MCF 10A (cell line): ENCODE measurements at regions not wholly inside any gene's neighbourhood (a gene's known extent, or its start where the extent isn't known, plus 50 kb on each side); places are given as distances from the start of the nearest gene placed in this dataset.

Experiments used
- BruUV-seq: library from RNA; stranded (reverse); fragments of 400-500 nt; replicated peaks from 2 replicates; lab custom pipeline; 2021; lab: Mats Ljungman, UMichigan
- CTCF ChIA-PET: fragments of 300-600 bp; sonication (Branson Sonifier 250); formaldehyde crosslinking; extraction: SDS; loops from one replicate; lab custom pipeline; 2021; ENCODE audit warnings: antibody characterized with exemption, inconsistent platforms; lab: Yijun Ruan, JAX
- POLR2A ChIA-PET: fragments of 300-600, 350-650 bp; sonication (Branson Sonifier 250); formaldehyde crosslinking; extraction: SDS; loops from one replicate; lab custom pipeline; 2020; ENCODE audit warnings: antibody characterized with exemption, inconsistent platforms; lab: Yijun Ruan, JAX
- DNase-seq: peaks from one replicate; pipeline ENCODE4 v3.0.0-alpha.2; 2018; ENCODE audit not compliant: unreplicated experiment
- H3K27ac Mint-ChIP-seq: one replicate; pipeline ENCODE4 v1.8.0; 2022; ENCODE audit warnings: mild to moderate bottlenecking, low read depth, mixed read lengths; ENCODE audit not compliant: unreplicated experiment
- H3K27me3 Mint-ChIP-seq: one replicate; pipeline ENCODE4 v1.8.0; 2022; ENCODE audit warnings: mixed read lengths; ENCODE audit not compliant: insufficient read depth, unreplicated experiment
- H3K36me3 Mint-ChIP-seq: one replicate; pipeline ENCODE4 v1.8.0; 2022; ENCODE audit warnings: mild to moderate bottlenecking, moderate library complexity, mixed read lengths; ENCODE audit not compliant: insufficient read depth, unreplicated experiment
- H3K4me1 Mint-ChIP-seq: one replicate; pipeline ENCODE4 v1.8.0; 2022; ENCODE audit warnings: mixed read lengths; ENCODE audit not compliant: insufficient read depth, unreplicated experiment
- H3K4me3 Mint-ChIP-seq: one replicate; pipeline ENCODE4 v1.8.0; 2022; ENCODE audit warnings: mild to moderate bottlenecking, moderate library complexity, mixed read lengths; ENCODE audit not compliant: unreplicated experiment
- H3K9me3 Mint-ChIP-seq: one replicate; pipeline ENCODE4 v1.8.0; 2022; ENCODE audit warnings: mixed read lengths; ENCODE audit not compliant: unreplicated experiment
- CTCF ChIP-seq: fragments of 200-600 bp; IDR thresholded peaks from one replicate; pipeline ENCODE4 v1.8.0; 2022; ENCODE audit warnings: antibody characterized with exemption, mild to moderate bottlenecking; ENCODE audit not compliant: unreplicated experiment
- intact Hi-C: fragments of 100-400 bp; cut with micrococcal nuclease; formaldehyde crosslinking; loops from 2 replicates; pipeline ENCODE4 v1.14.1; 2022

GRCh38 chr10:121322776-121323175 is 275.5 kb downstream of the FGFR2 start:
- TF ChIP-seq CTCF: no peak
- no peak for DNase-seq
- intact Hi-C loops: no loop called here
- ChIA-PET POLR2A (interaction anchor here (0.6 to 1.1 kb wide), 3 partner anchors 20 to 38 kb away, joined by 3 read pairs; no protein-coding TSS in a partner anchor), CTCF (interaction anchor here (0.8 kb wide), 1 partner anchor 9 kb away, joined by 4 read pairs; no protein-coding TSS in a partner anchor)
- peak overlapping the region; percentile 69 for H3K27ac Mint-ChIP-seq
- no peak overlapping the region for H3K4me3 Mint-ChIP-seq
- peaks cover 43% of the 10 kb centered on the region for H3K4me1 Mint-ChIP-seq
- H3K36me3 Mint-ChIP-seq: peaks cover 7% of the 10 kb centered on the region
- no TSS peak for BruUV-seq
- no peaks in the 10 kb centered on the region for H3K27me3 Mint-ChIP-seq
- H3K9me3 Mint-ChIP-seq: peaks cover 7% of the 10 kb centered on the region

GRCh38 chr10:121323443-121323842 is 274.8 kb downstream of the FGFR2 start:
- Mint-ChIP-seq H3K4me3 (no peak overlapping the region), H3K4me1 (peaks cover 43% of the 10 kb centered on the region), H3K9me3 (peaks cover 1% of the 10 kb centered on the region), H3K36me3 (peaks cover 7% of the 10 kb centered on the region), H3K27me3 (no peaks in the 10 kb centered on the region), H3K27ac (peak overlapping the region; percentile 69)
- BruUV-seq: no TSS peak
- peak; percentile 36 for DNase-seq
- TF ChIP-seq CTCF: no peak
- CTCF ChIA-PET: no interaction called here
- intact Hi-C loops: no loop called here
- POLR2A ChIA-PET: interaction anchor here (0.7 kb wide), 1 partner anchor 9 kb away, joined by 3 read pairs; no protein-coding TSS in a partner anchor

GRCh38 chr10:121324678-121325213 is 273.5 kb downstream of the FGFR2 start:
- no peaks in the 10 kb centered on the region for H3K9me3 Mint-ChIP-seq
- intact Hi-C loops: loop anchor here (5.0 kb wide), 1 partner anchor 93 kb away; no protein-coding TSS in a partner anchor
- H3K27me3 Mint-ChIP-seq: no peaks in the 10 kb centered on the region
- H3K36me3 Mint-ChIP-seq: peaks cover 7% of the 10 kb centered on the region
- BruUV-seq: no TSS peak
- H3K27ac Mint-ChIP-seq: no peak overlapping the region
- H3K4me1 Mint-ChIP-seq: peaks cover 43% of the 10 kb centered on the region
- no peak for TF ChIP-seq CTCF
- no peak overlapping the region for H3K4me3 Mint-ChIP-seq
- peak; percentile 65 for DNase-seq
- ChIA-PET CTCF (interaction anchor here (0.6 to 0.7 kb wide), 3 partner anchors 9 to 409 kb away, joined by 3 to 4 read pairs (median 3); no protein-coding TSS in a partner anchor), POLR2A (interaction anchor here (0.7 to 1.1 kb wide), 5 partner anchors 12 to 255 kb away, joined by 3 read pairs; no protein-coding TSS in a partner anchor)

- intact Hi-C loops: loop anchor here (5.0 kb wide), 1 partner anchor 92 kb away; no protein-coding TSS in a partner anchor
- BruUV-seq: no TSS peak
- Mint-ChIP-seq H3K27me3 (no peaks in the 10 kb centered on the region), H3K9me3 (no peaks in the 10 kb centered on the region), H3K4me3 (no peak overlapping the region), H3K36me3 (peaks cover 7% of the 10 kb centered on the region), H3K4me1 (peaks cover 43% of the 10 kb centered on the region), H3K27ac (peak overlapping the region; percentile 90)
- TF ChIP-seq CTCF: no peak
- POLR2A ChIA-PET: interaction anchor here (0.7 to 1.1 kb wide), 5 partner anchors 13 to 256 kb away, joined by 3 read pairs; no protein-coding TSS in a partner anchor
- CTCF ChIA-PET: interaction anchor here (0.6 to 0.8 kb wide), 5 partner anchors 8 to 408 kb away, joined by 3 to 5 read pairs (median 3); no protein-coding TSS in a partner anchor
- peak; percentile 74 for DNase-seq
Measured at GRCh38 chr10:121325490-121326231, 272.6 kb downstream of the FGFR2 start.
